T-cell (primary cell): ENCODE measurements at regions not wholly inside any gene's neighbourhood (a gene's known extent, or its start where the extent isn't known, plus 50 kb on each side); places are given as distances from the start of the nearest gene placed in this dataset.

Experiments used
- ATAC-seq, 4 experiments: fragments of 200-7000 bp in 3 of 4; fragments of 150-1000 bp in 1 of 4; cut with Tn5 transposase; replicated peaks in 1 of 4; 1 replicate in 3 of 4; 2 replicates in 1 of 4; pipeline ENCODE4 v1.10.0; 2021; ENCODE audit warnings: moderate library complexity in 3 of 4, mild to moderate bottlenecking in 2 of 4, moderate number of reproducible peaks in 1 of 4
- CTCF ChIA-PET, 2 donors: fragments of 300-600 bp; sonication (Branson Sonifier 250); formaldehyde crosslinking; loops; one replicate each; lab custom pipeline; 2022; ENCODE audit warnings: antibody characterized with exemption in 2 of 2; lab: Charles Lee
- POLR2A ChIA-PET, 2 donors: fragments of 300-600 bp; sonication (Branson Sonifier 250); formaldehyde crosslinking; loops; one replicate each; lab custom pipeline; 2022; ENCODE audit warnings: antibody characterized with exemption in 2 of 2; lab: Charles Lee
- DNase-seq, 35 experiments: peaks; one replicate each; pipeline versions ENCODE4 v3.0.0 to v3.0.0-alpha.2; 2013 to 2023
- H3K27ac ChIP-seq: one replicate; pipeline ENCODE4 v1.5.1; 2013; ENCODE audit warnings: low read length
- H3K27me3 ChIP-seq, 2 experiments: replicated peaks in 1 of 2; 1 replicate in 1 of 2; 2 replicates in 1 of 2; pipeline versions ENCODE4 v1.6.1 to v1.7.0; 2013; ENCODE audit warnings: low read length in 1 of 2, mixed read lengths in 1 of 2; ENCODE audit not compliant: control insufficient read depth in 2 of 2, insufficient read depth in 2 of 2; ENCODE audit errors: extremely low read depth in 1 of 2
- H3K36me3 ChIP-seq, 2 donors: 1 replicate in 1 of 2; 2 replicates in 1 of 2; pipeline versions ENCODE4 v1.6.1 to v1.7.0; 2013; ENCODE audit warnings: low read length in 1 of 2; ENCODE audit not compliant: control insufficient read depth in 2 of 2, insufficient read depth in 1 of 2; ENCODE audit errors: extremely low read depth in 1 of 2
- H3K4me1 ChIP-seq, 2 experiments: 1 replicate in 1 of 2; 2 replicates in 1 of 2; pipeline versions ENCODE4 v1.6.1 to v1.7.0; 2013; ENCODE audit warnings: low read length in 2 of 2, mixed read lengths in 1 of 2; ENCODE audit not compliant: insufficient read depth in 2 of 2, control insufficient read depth in 1 of 2; ENCODE audit errors: extremely low read depth in 1 of 2
- H3K4me3 ChIP-seq, 2 donors: 1 replicate in 1 of 2; 2 replicates in 1 of 2; pipeline versions ENCODE4 v1.5.1 to v1.7.0; 2013; ENCODE audit warnings: mild to moderate bottlenecking in 2 of 2, low read length in 1 of 2, moderate library complexity in 1 of 2; ENCODE audit not compliant: control insufficient read depth in 1 of 2; ENCODE audit errors: extremely low read depth in 1 of 2
- H3K9me3 ChIP-seq: 2 replicates; pipeline ENCODE4 v1.7.0; 2013
- H3K27ac Mint-ChIP-seq, 2 donors: one replicate each; pipeline ENCODE4 v1.8.0; 2020 to 2021; ENCODE audit warnings: mild to moderate bottlenecking in 2 of 2, mixed read lengths in 2 of 2
- H3K27me3 Mint-ChIP-seq, 2 donors: one replicate each; pipeline ENCODE4 v1.8.0; 2021 to 2022; ENCODE audit warnings: mixed read lengths in 2 of 2
- H3K36me3 Mint-ChIP-seq: one replicate; pipeline ENCODE4 v1.8.0; 2021; ENCODE audit warnings: mixed read lengths
- H3K4me1 Mint-ChIP-seq, 3 donors: one replicate each; pipeline ENCODE4 v1.8.0; 2020 to 2022; ENCODE audit warnings: mixed read lengths in 3 of 3, mild to moderate bottlenecking in 1 of 3
- H3K4me3 Mint-ChIP-seq, 3 donors: one replicate each; pipeline ENCODE4 v1.8.0; 2020 to 2022; ENCODE audit warnings: mild to moderate bottlenecking in 3 of 3, mixed read lengths in 3 of 3, moderate library complexity in 3 of 3
- H3K9me3 Mint-ChIP-seq, 3 donors: one replicate each; pipeline ENCODE4 v1.8.0; 2020 to 2022; ENCODE audit warnings: mixed read lengths in 3 of 3
- WGBS: methylation state at CpG from one replicate; pipeline ENCODE4 v1.1.5; 2013; ENCODE audit warnings: missing lambda C conversion rate; ENCODE audit not compliant: insufficient coverage; 5-methylcytosine and 5-hydroxymethylcytosine counted together

GRCh38 chr3:151989621-151990020, 116.2 kb downstream of the SUCNR1 start:
- no peaks in the 10 kb centered on the region for H3K4me1 Mint-ChIP-seq
- no peak overlapping the region for H3K4me3 Mint-ChIP-seq
- peaks cover 0 to 2% of the 10 kb centered on the region in 2 donors for H3K27me3 Mint-ChIP-seq
- Histone ChIP-seq H3K9me3 (no peaks in the 10 kb centered on the region), H3K4me1 (no peaks in the 10 kb centered on the region), H3K36me3 (no peaks in the 10 kb centered on the region), H3K27ac (no peak overlapping the region), H3K27me3 (no peaks in the 10 kb centered on the region), H3K4me3 (no peak overlapping the region)
- no peak overlapping the region for H3K27ac Mint-ChIP-seq
- H3K36me3 Mint-ChIP-seq = no peaks in the 10 kb centered on the region
- no peak for DNase-seq
- CTCF ChIA-PET = interaction anchor here in 1 of 2 donors (0.6 kb wide), 1 partner anchor 17 kb away, joined by 7 read pairs; no protein-coding TSS in a partner anchor
- POLR2A ChIA-PET = no interaction called here
- H3K9me3 Mint-ChIP-seq = peaks cover 0 to 4% (median 0%) of the 10 kb centered on the region in 3 donors
- no peak for ATAC-seq

- no peaks in the 10 kb centered on the region for H3K27me3 ChIP-seq
- no peak overlapping the region for H3K27ac ChIP-seq
- no peaks in the 10 kb centered on the region for H3K36me3 ChIP-seq
- no peaks in the 10 kb centered on the region for H3K9me3 ChIP-seq
- no CpG with 5 or more reads among the region's 2 CpGs for WGBS
- H3K4me1 ChIP-seq = no peaks in the 10 kb centered on the region
- ChIA-PET CTCF (no interaction called here), POLR2A (no interaction called here)
- H3K36me3 Mint-ChIP-seq = no peaks in the 10 kb centered on the region
- no peak overlapping the region for H3K4me3 Mint-ChIP-seq
- H3K4me3 ChIP-seq = no peak overlapping the region
- H3K9me3 Mint-ChIP-seq = no peaks in the 10 kb centered on the region
- DNase-seq = no peak
- H3K27ac Mint-ChIP-seq = no peak overlapping the region
- H3K27me3 Mint-ChIP-seq = peaks cover 0 to 2% of the 10 kb centered on the region in 2 donors
- ATAC-seq = no peak
- H3K4me1 Mint-ChIP-seq = no peaks in the 10 kb centered on the region
Measured at GRCh38 chr3:151990696-151991376, 117.4 kb downstream of the SUCNR1 start.

GRCh38 chr3:151992326-151993041, 119.0 kb downstream of the SUCNR1 start:
- H3K4me1 ChIP-seq = no peaks in the 10 kb centered on the region
- Mint-ChIP-seq H3K27me3 (peaks cover 0 to 2% of the 10 kb centered on the region in 2 donors), H3K9me3 (no peaks in the 10 kb centered on the region), H3K36me3 (no peaks in the 10 kb centered on the region), H3K27ac (no peak overlapping the region), H3K4me3 (no peak overlapping the region), H3K4me1 (no peaks in the 10 kb centered on the region)
- ATAC-seq (no peak), DNase-seq (no peak)
- POLR2A ChIA-PET = no interaction called here
- no peak overlapping the region for H3K27ac ChIP-seq
- CTCF ChIA-PET = interaction anchor here in 1 of 2 donors (0.7 kb wide), 1 partner anchor 1658 kb away, joined by 3 read pairs; no protein-coding TSS in a partner anchor
- H3K4me3 ChIP-seq = no peak overlapping the region
- H3K9me3 ChIP-seq = no peaks in the 10 kb centered on the region
- no peaks in the 10 kb centered on the region for H3K36me3 ChIP-seq
- H3K27me3 ChIP-seq = no peaks in the 10 kb centered on the region
- WGBS = no CpG with 5 or more reads among the region's 4 CpGs

- WGBS = no CpG with 5 or more reads among the region's 1 CpG
- ATAC-seq = no peak
- Mint-ChIP-seq H3K4me1 (no peaks in the 10 kb centered on the region), H3K4me3 (no peak overlapping the region), H3K27me3 (no peaks in the 10 kb centered on the region), H3K36me3 (no peaks in the 10 kb centered on the region), H3K9me3 (no peaks in the 10 kb centered on the region), H3K27ac (no peak overlapping the region)
- Histone ChIP-seq H3K9me3 (no peaks in the 10 kb centered on the region), H3K36me3 (no peaks in the 10 kb centered on the region), H3K27me3 (no peaks in the 10 kb centered on the region), H3K4me3 (no peak overlapping the region), H3K4me1 (no peaks in the 10 kb centered on the region), H3K27ac (no peak overlapping the region)
- DNase-seq = no peak
- ChIA-PET POLR2A (no interaction called here), CTCF (no interaction called here)
Measured at GRCh38 chr3:151995091-151995490, 121.6 kb downstream of the SUCNR1 start.

- no peaks in the 10 kb centered on the region for H3K27me3 ChIP-seq
- no peak overlapping the region for H3K27ac ChIP-seq
- no CpG with 5 or more reads among the region's 2 CpGs for WGBS
- H3K9me3 ChIP-seq = no peaks in the 10 kb centered on the region
- no peaks in the 10 kb centered on the region for H3K36me3 ChIP-seq
- ChIA-PET CTCF (no interaction called here), POLR2A (no interaction called here)
- no peak overlapping the region for H3K4me3 Mint-ChIP-seq
- DNase-seq (no peak), ATAC-seq (no peak)
- no peaks in the 10 kb centered on the region for H3K4me1 Mint-ChIP-seq
- H3K9me3 Mint-ChIP-seq = no peaks in the 10 kb centered on the region
- H3K36me3 Mint-ChIP-seq = no peaks in the 10 kb centered on the region
- no peak overlapping the region for H3K4me3 ChIP-seq
- H3K4me1 ChIP-seq = no peaks in the 10 kb centered on the region
- no peak overlapping the region for H3K27ac Mint-ChIP-seq
- no peaks in the 10 kb centered on the region for H3K27me3 Mint-ChIP-seq
Measured at GRCh38 chr3:151998744-151999143, 125.3 kb downstream of the SUCNR1 start.

- Histone ChIP-seq H3K4me3 (no peak overlapping the region), H3K27me3 (no peaks in the 10 kb centered on the region), H3K4me1 (no peaks in the 10 kb centered on the region), H3K36me3 (no peaks in the 10 kb centered on the region), H3K27ac (no peak overlapping the region), H3K9me3 (no peaks in the 10 kb centered on the region)
- no peaks in the 10 kb centered on the region for H3K9me3 Mint-ChIP-seq
- H3K4me1 Mint-ChIP-seq = no peaks in the 10 kb centered on the region
- POLR2A ChIA-PET = no interaction called here
- DNase-seq (no peak), ATAC-seq (no peak)
- CTCF ChIA-PET = no interaction called here
- H3K4me3 Mint-ChIP-seq = no peak overlapping the region
- no peaks in the 10 kb centered on the region for H3K36me3 Mint-ChIP-seq
- no peaks in the 10 kb centered on the region for H3K27me3 Mint-ChIP-seq
- WGBS = 88% methylated on average over 2 of the region's 5 CpGs
- H3K27ac Mint-ChIP-seq = no peak overlapping the region
Measured at GRCh38 chr3:151999936-152000335, 126.5 kb downstream of the SUCNR1 start.
